Endothelial cell of umbilical vein (primary cell): ENCODE measurements at regions not wholly inside any gene's neighbourhood (a gene's known extent, or its start where the extent isn't known, plus 50 kb on each side); places are given as distances from the start of the nearest gene placed in this dataset.

Experiments used
- BruUV-seq: library from RNA; stranded (reverse); fragments of 400-500 nt; replicated peaks from 2 replicates; lab custom pipeline; 2021; lab: Mats Ljungman, UMichigan
- CTCF ChIA-PET: fragments of 300-600, 350-600 bp; sonication (Branson Sonifier 250); formaldehyde crosslinking; loops from one replicate; lab custom pipeline; 2021; ENCODE audit warnings: antibody characterized with exemption, inconsistent platforms; lab: Charles Lee
- POLR2A ChIA-PET: fragments of 300-600, 350-600 bp; sonication (Branson Sonifier 250); formaldehyde crosslinking; loops from one replicate; lab custom pipeline; 2021; ENCODE audit warnings: antibody characterized with exemption, inconsistent platforms; lab: Charles Lee
- DNase-seq: peaks from one replicate; pipeline ENCODE4 v3.0.0-alpha.2; 2011; ENCODE audit warnings: low read depth, low spot score
- FAIRE-seq: peaks from 2 replicates; lab custom pipeline; 2011; peaks lifted over from hg19 to GRCh38; lab: Jason Lieb, UNC
- H2AFZ ChIP-seq: 2 replicates; pipeline ENCODE4 v1.6.0; 2012; ENCODE audit warnings: low read depth, low read length, control low read depth, inconsistent platforms
- H3K27ac ChIP-seq: 2 replicates; pipeline ENCODE4 v1.5.1; 2011; ENCODE audit warnings: low read depth, mild to moderate bottlenecking, control low read depth, low read length, moderate library complexity; ENCODE audit not compliant: insufficient read depth
- H3K27me3 ChIP-seq, 2 experiments: 2 replicates each; pipeline versions ENCODE4 v1.6.0 to v1.6.1; 2011; ENCODE audit warnings: low read length in 2 of 2, mixed read lengths in 1 of 2; ENCODE audit not compliant: control insufficient read depth in 2 of 2, insufficient read depth in 2 of 2
- H3K36me3 ChIP-seq, 2 experiments: 2 replicates in 1 of 2; 3 replicates in 1 of 2; pipeline ENCODE4 v1.5.1; 2011; ENCODE audit warnings: low read length in 2 of 2, mild to moderate bottlenecking in 1 of 2, moderate library complexity in 1 of 2; ENCODE audit not compliant: control insufficient read depth in 2 of 2, insufficient read depth in 2 of 2; ENCODE audit errors: extremely low read depth in 1 of 2
- H3K4me1 ChIP-seq: 3 replicates; pipeline ENCODE4 v1.5.1; 2011; ENCODE audit warnings: mild to moderate bottlenecking, low read length; ENCODE audit not compliant: control insufficient read depth, insufficient read depth; ENCODE audit errors: extremely low read depth
- H3K4me2 ChIP-seq: 2 replicates; pipeline ENCODE4 v1.6.1; 2011; ENCODE audit warnings: low read length, control low read depth, mixed read lengths; ENCODE audit not compliant: insufficient read depth
- H3K4me3 ChIP-seq, 3 experiments: fragments of 200-600 bp in 1 of 3; sonication (generic), shearing (Covaris generic) in 1 of 3; replicated peaks in 1 of 3; 2 replicates each; pipeline ENCODE4 v1.5.1; 2011 to 2016; ENCODE audit warnings: control low read depth in 3 of 3, low read length in 3 of 3, mild to moderate bottlenecking in 2 of 3, inconsistent platforms in 1 of 3, low read depth in 1 of 3, moderate library complexity in 1 of 3; ENCODE audit not compliant: insufficient read depth in 1 of 3
- H3K79me2 ChIP-seq: 2 replicates; pipeline ENCODE4 v1.6.0; 2012; ENCODE audit warnings: low read length, inconsistent platforms; ENCODE audit not compliant: control insufficient read depth, insufficient read depth
- H3K9ac ChIP-seq: replicated peaks from 2 replicates; pipeline ENCODE3; 2011; ENCODE audit warnings: low read length, control low read depth; ENCODE audit not compliant: insufficient read depth; ENCODE audit errors: extremely low read depth
- H3K9me1 ChIP-seq: replicated peaks from 3 replicates; pipeline ENCODE4 v1.6.0; 2011; ENCODE audit warnings: mild to moderate bottlenecking, low read length; ENCODE audit not compliant: control insufficient read depth, insufficient read depth; ENCODE audit errors: extremely low read depth
- H3K9me3 ChIP-seq: replicated peaks from 2 replicates; pipeline ENCODE4 v1.5.1; 2012; ENCODE audit warnings: low read length, inconsistent platforms; ENCODE audit not compliant: control insufficient read depth, insufficient read depth
- H4K20me1 ChIP-seq: replicated peaks from 2 replicates; pipeline ENCODE3; 2011; ENCODE audit warnings: mild to moderate bottlenecking, low read length; ENCODE audit not compliant: control insufficient read depth, insufficient read depth; ENCODE audit errors: extremely low read depth
- EZH2 ChIP-seq: IDR thresholded peaks from 2 replicates; pipeline ENCODE4 v1.6.1; 2012; ENCODE audit warnings: borderline replicate concordance, low read depth, mild to moderate bottlenecking, moderate library complexity, low read length, inconsistent platforms; ENCODE audit not compliant: severe bottlenecking
- FOS ChIP-seq: IDR thresholded peaks from 2 replicates; pipeline ENCODE4 v1.6.1; 2011; ENCODE audit warnings: mild to moderate bottlenecking, low read length, moderate library complexity, borderline replicate concordance; ENCODE audit not compliant: insufficient read depth
- GATA2 ChIP-seq: IDR thresholded peaks from 2 replicates; pipeline ENCODE4 v1.7.0; 2011; ENCODE audit warnings: low read depth, mild to moderate bottlenecking, moderate library complexity, mixed read lengths, low read length; ENCODE audit not compliant: insufficient read length, insufficient read depth
- JUN ChIP-seq: IDR thresholded peaks from 2 replicates; pipeline ENCODE4 v1.6.1; 2011; ENCODE audit warnings: borderline replicate concordance, low read depth; ENCODE audit not compliant: insufficient read length, insufficient read depth
- MYC ChIP-seq: IDR thresholded peaks from one replicate; pipeline ENCODE4 v1.6.1; 2011; ENCODE audit warnings: mild to moderate bottlenecking, low read depth, low read length
- POLR2A ChIP-seq: IDR thresholded peaks from 2 replicates; pipeline ENCODE4 v1.6.1; 2012; ENCODE audit warnings: low read depth, mild to moderate bottlenecking, control low read depth, low read length
- POLR2AphosphoS5 ChIP-seq: IDR thresholded peaks from 2 replicates; pipeline ENCODE4 v1.6.1; 2012; ENCODE audit warnings: low read depth, mild to moderate bottlenecking, control low read depth, low read length, moderate library complexity; ENCODE audit not compliant: insufficient read depth
- dilution Hi-C: fragments of 300-500 bp; cut with MboI; formaldehyde crosslinking; loops from one replicate; pipeline ENCODE4 v1.15.0; 2019; ENCODE audit warnings: low sequenced_read_pairs; ENCODE audit not compliant: extremely low pct_ligation_motif_present
- intact Hi-C: fragments of 100-400 bp; cut with micrococcal nuclease; formaldehyde crosslinking; loops from one replicate; pipeline ENCODE4 v1.10.0; 2022
- TF ChIP-seq, protein P1 (sequence below): IDR thresholded peaks from 2 replicates; pipeline ENCODE4 v1.6.1; 2011; ENCODE audit not compliant: insufficient read depth, insufficient read length
- TF ChIP-seq, protein P2 (sequence below), 2 donors: IDR thresholded peaks; 1 replicate in 1 of 2; 2 replicates in 1 of 2; pipeline ENCODE4 v1.5.1; 2011; ENCODE audit warnings: low read length in 2 of 2, mild to moderate bottlenecking in 2 of 2, moderate library complexity in 2 of 2, control low read depth in 1 of 2, inconsistent platforms in 1 of 2, low read depth in 1 of 2; ENCODE audit not compliant: insufficient read depth in 1 of 2; ENCODE audit errors: extremely low read depth in 1 of 2

DNA sequence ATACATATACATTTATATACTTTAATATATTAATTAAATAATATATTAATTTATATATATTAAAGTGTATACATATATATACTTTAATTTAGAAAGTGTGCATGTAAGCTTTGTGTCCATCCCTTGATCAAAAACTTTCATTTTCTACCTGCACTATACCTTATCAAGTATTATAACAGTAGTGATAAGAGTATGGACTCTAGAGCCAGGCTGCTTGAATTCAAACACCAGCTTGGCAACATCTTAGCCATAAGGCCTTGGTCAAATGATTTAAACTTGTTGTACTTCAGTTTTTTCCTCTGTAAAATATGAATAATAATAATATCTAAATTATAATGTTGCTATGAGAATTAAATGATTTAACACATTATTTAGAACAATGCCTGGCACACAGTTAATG, 327.6 kb upstream of the NECTIN3 start:
- no peaks in the 10 kb centered on the region for H3K79me2 ChIP-seq
- H3K4me3 ChIP-seq: no peak overlapping the region
- no peak overlapping the region for H3K4me2 ChIP-seq
- no TSS peak for BruUV-seq
- H3K27me3 ChIP-seq: no peaks in the 10 kb centered on the region
- intact Hi-C loops: no loop called here
- no peak for DNase-seq
- TF ChIP-seq GATA2: no peak
- no peak for TF ChIP-seq FOS
- TF ChIP-seq, protein P1, sequence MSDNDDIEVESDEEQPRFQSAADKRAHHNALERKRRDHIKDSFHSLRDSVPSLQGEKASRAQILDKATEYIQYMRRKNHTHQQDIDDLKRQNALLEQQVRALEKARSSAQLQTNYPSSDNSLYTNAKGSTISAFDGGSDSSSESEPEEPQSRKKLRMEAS: no peak
- no peak for TF ChIP-seq JUN
- no peak for TF ChIP-seq EZH2
- TF ChIP-seq, protein P2, sequence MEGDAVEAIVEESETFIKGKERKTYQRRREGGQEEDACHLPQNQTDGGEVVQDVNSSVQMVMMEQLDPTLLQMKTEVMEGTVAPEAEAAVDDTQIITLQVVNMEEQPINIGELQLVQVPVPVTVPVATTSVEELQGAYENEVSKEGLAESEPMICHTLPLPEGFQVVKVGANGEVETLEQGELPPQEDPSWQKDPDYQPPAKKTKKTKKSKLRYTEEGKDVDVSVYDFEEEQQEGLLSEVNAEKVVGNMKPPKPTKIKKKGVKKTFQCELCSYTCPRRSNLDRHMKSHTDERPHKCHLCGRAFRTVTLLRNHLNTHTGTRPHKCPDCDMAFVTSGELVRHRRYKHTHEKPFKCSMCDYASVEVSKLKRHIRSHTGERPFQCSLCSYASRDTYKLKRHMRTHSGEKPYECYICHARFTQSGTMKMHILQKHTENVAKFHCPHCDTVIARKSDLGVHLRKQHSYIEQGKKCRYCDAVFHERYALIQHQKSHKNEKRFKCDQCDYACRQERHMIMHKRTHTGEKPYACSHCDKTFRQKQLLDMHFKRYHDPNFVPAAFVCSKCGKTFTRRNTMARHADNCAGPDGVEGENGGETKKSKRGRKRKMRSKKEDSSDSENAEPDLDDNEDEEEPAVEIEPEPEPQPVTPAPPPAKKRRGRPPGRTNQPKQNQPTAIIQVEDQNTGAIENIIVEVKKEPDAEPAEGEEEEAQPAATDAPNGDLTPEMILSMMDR (IDR thresholded peaks at IDR 0.05; ENCODE audit: extremely low read depth in 1 of 2, insufficient read depth in 1 of 2, low read depth in 1 of 2, low read length in 2 of 2): no peak
- no peak for TF ChIP-seq POLR2AphosphoS5
- TF ChIP-seq POLR2A: no peak
- TF ChIP-seq MYC: no peak
- no peak overlapping the region for H3K9ac ChIP-seq
- peaks cover 2% of the 10 kb centered on the region for H3K4me1 ChIP-seq
- no peaks in the 10 kb centered on the region for H4K20me1 ChIP-seq
- H3K9me1 ChIP-seq: no peaks in the 10 kb centered on the region
- no peak for FAIRE-seq
- H3K36me3 ChIP-seq: no peaks in the 10 kb centered on the region
- H3K9me3 ChIP-seq: no peaks in the 10 kb centered on the region
- no peak overlapping the region for H2AFZ ChIP-seq
- CTCF ChIA-PET: interaction anchor here (2.3 kb wide), 1 partner anchor 9 kb away, joined by 5 read pairs; no protein-coding TSS in a partner anchor
- H3K27ac ChIP-seq: no peak overlapping the region
- dilution Hi-C loops: no loop called here
- POLR2A ChIA-PET: no interaction called here
